Upper lobe of right lung (tissue), 1 donor: ENCODE measurements at regions not wholly inside any gene's neighbourhood (a gene's known extent, or its start where the extent isn't known, plus 50 kb on each side); places are given as distances from the start of the nearest gene placed in this dataset.

ENCODE experiments used
- ATAC-seq: fragments of 200-7000 bp; cut with Tn5 transposase; one replicate; pipeline ENCODE4 v1.9.1; 2020; ENCODE audit warnings: mild to moderate bottlenecking, moderate library complexity
- DNase-seq: peaks from one replicate; pipeline ENCODE4 v3.0.0-alpha.2; 2020
- H3K27ac ChIP-seq: fragments of 200-600 bp; one replicate; pipeline ENCODE4 v1.8.0; 2022
- H3K27me3 ChIP-seq: fragments of 200-600 bp; one replicate; pipeline ENCODE4 v1.8.0; 2022; ENCODE audit warnings: mild to moderate bottlenecking
- H3K36me3 ChIP-seq: fragments of 200-600 bp; one replicate; pipeline ENCODE4 v1.8.0; 2022
- H3K4me1 ChIP-seq: fragments of 200-600 bp; one replicate; pipeline ENCODE4 v1.8.0; 2022
- H3K4me3 ChIP-seq: fragments of 200-600 bp; one replicate; pipeline ENCODE4 v1.8.0; 2022; ENCODE audit warnings: mild to moderate bottlenecking
- H3K9me3 ChIP-seq: fragments of 200-600 bp; one replicate; pipeline ENCODE4 v1.8.0; 2022
- CTCF ChIP-seq: fragments of 200-600 bp; IDR thresholded peaks from one replicate; pipeline ENCODE4 v1.8.0; 2022; ENCODE audit warnings: antibody characterized with exemption
- intact Hi-C: fragments of 100-400 bp; cut with DNase I; formaldehyde crosslinking; loops from one replicate; pipeline ENCODE4 v1.11.0; 2022
- donor health status: DM: no; HTN: yes; CAD: no; lungs with severe emphysema.

- no peak overlapping the region for H3K4me3 ChIP-seq
- H3K27me3 ChIP-seq: no peaks in the 10 kb centered on the region
- ATAC-seq (no peak), DNase-seq (no peak)
- peaks cover 9% of the 10 kb centered on the region for H3K4me1 ChIP-seq
- intact Hi-C loops: no loop called here
- no peak overlapping the region for H3K27ac ChIP-seq
- no peaks in the 10 kb centered on the region for H3K9me3 ChIP-seq
- no peaks in the 10 kb centered on the region for H3K36me3 ChIP-seq
- TF ChIP-seq CTCF: no peak
Observed at GRCh38 chr12:91954326-91954725, 191.3 kb downstream of the BTG1 start.

- H3K36me3 ChIP-seq: no peaks in the 10 kb centered on the region
- H3K4me3 ChIP-seq: no peak overlapping the region
- H3K9me3 ChIP-seq: no peaks in the 10 kb centered on the region
- H3K27ac ChIP-seq: no peak overlapping the region
- peaks cover 9% of the 10 kb centered on the region for H3K4me1 ChIP-seq
- no peak for TF ChIP-seq CTCF
- intact Hi-C loops: no loop called here
- no peak for ATAC-seq
- no peak for DNase-seq
- H3K27me3 ChIP-seq: no peaks in the 10 kb centered on the region
Observed at GRCh38 chr12:91952916-91953315, 192.7 kb downstream of the BTG1 start.

- no peak for ATAC-seq
- H3K4me3 ChIP-seq: no peak overlapping the region
- H3K4me1 ChIP-seq: peaks cover 9% of the 10 kb centered on the region
- DNase-seq: no peak
- TF ChIP-seq CTCF: no peak
- intact Hi-C loops: no loop called here
- no peaks in the 10 kb centered on the region for H3K36me3 ChIP-seq
- H3K9me3 ChIP-seq: no peaks in the 10 kb centered on the region
- no peak overlapping the region for H3K27ac ChIP-seq
- H3K27me3 ChIP-seq: no peaks in the 10 kb centered on the region
Observed at GRCh38 chr12:91951571-91951970, 194.1 kb downstream of the BTG1 start.

GRCh38 chr12:91948504-91948903, 197.1 kb downstream of the BTG1 start:
- ATAC-seq: peak; percentile 63
- intact Hi-C loops: no loop called here
- TF ChIP-seq CTCF: no peak
- no peaks in the 10 kb centered on the region for H3K36me3 ChIP-seq
- DNase-seq: no peak
- peaks cover 9% of the 10 kb centered on the region for H3K4me1 ChIP-seq
- H3K27me3 ChIP-seq: no peaks in the 10 kb centered on the region
- no peaks in the 10 kb centered on the region for H3K9me3 ChIP-seq
- peak overlapping the region; percentile 4 for H3K27ac ChIP-seq
- H3K4me3 ChIP-seq: no peak overlapping the region

GRCh38 chr12:91947459-91947858, 198.2 kb downstream of the BTG1 start:
- ATAC-seq (peak; percentile 81), DNase-seq (no peak)
- H3K36me3 ChIP-seq: no peaks in the 10 kb centered on the region
- no peaks in the 10 kb centered on the region for H3K4me1 ChIP-seq
- no peak overlapping the region for H3K27ac ChIP-seq
- intact Hi-C loops: no loop called here
- no peaks in the 10 kb centered on the region for H3K9me3 ChIP-seq
- H3K4me3 ChIP-seq: no peak overlapping the region
- no peaks in the 10 kb centered on the region for H3K27me3 ChIP-seq
- TF ChIP-seq CTCF: no peak

GRCh38 chr12:91944637-91945036, 201.0 kb downstream of the BTG1 start:
- intact Hi-C loops: no loop called here

More at GRCh38 chr12:91944637-91945036, 201.0 kb downstream of the BTG1 start:
- no peak overlapping the region for H3K4me3 ChIP-seq
- DNase-seq: no peak
- no peaks in the 10 kb centered on the region for H3K27me3 ChIP-seq
- no peak overlapping the region for H3K27ac ChIP-seq
- TF ChIP-seq CTCF: no peak
- no peaks in the 10 kb centered on the region for H3K4me1 ChIP-seq
- no peaks in the 10 kb centered on the region for H3K9me3 ChIP-seq
- no peak for ATAC-seq
- no peaks in the 10 kb centered on the region for H3K36me3 ChIP-seq
